ENCODE measurements at regions not wholly inside any gene's neighbourhood (a gene's known extent, or its start where the extent isn't known, plus 50 kb on each side); places are given as distances from the start of the nearest gene placed in this dataset.

DNA sequence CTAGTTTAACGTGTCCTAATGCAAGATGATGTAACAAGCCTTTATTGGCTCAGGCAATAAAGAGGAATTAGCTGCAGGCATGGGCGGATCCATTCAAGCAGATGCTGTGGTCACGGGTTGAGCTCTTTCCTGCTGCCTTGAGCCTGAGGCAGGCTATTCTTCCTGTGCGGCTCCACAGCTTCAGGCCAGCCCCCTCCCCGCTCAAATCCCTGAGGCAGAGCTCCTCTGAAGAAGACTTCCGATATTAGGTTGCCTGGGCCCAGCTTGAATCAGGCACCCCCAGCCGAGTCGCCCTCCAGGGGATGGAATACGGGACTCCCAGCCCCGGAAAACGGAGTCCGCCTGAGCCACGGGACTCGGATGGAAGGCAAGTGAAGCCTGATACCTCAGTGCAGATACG lies 95.0 kb upstream of the RUFY1 start:
- no peak for DNase-seq (ENCODE audit: low spot score)
- Histone ChIP-seq H3K4me3 (no peak overlapping the region), H3K36me3 (no peaks in the 10 kb centered on the region), H3K27me3 (no peaks in the 10 kb centered on the region), H3K27ac (no peak overlapping the region), H3K4me1 (no peaks in the 10 kb centered on the region), H3K9me3 (no peaks in the 10 kb centered on the region)
- TF ChIP-seq, protein P1, sequence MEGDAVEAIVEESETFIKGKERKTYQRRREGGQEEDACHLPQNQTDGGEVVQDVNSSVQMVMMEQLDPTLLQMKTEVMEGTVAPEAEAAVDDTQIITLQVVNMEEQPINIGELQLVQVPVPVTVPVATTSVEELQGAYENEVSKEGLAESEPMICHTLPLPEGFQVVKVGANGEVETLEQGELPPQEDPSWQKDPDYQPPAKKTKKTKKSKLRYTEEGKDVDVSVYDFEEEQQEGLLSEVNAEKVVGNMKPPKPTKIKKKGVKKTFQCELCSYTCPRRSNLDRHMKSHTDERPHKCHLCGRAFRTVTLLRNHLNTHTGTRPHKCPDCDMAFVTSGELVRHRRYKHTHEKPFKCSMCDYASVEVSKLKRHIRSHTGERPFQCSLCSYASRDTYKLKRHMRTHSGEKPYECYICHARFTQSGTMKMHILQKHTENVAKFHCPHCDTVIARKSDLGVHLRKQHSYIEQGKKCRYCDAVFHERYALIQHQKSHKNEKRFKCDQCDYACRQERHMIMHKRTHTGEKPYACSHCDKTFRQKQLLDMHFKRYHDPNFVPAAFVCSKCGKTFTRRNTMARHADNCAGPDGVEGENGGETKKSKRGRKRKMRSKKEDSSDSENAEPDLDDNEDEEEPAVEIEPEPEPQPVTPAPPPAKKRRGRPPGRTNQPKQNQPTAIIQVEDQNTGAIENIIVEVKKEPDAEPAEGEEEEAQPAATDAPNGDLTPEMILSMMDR (IDR thresholded peaks at IDR 0.05): no peak

DNA sequence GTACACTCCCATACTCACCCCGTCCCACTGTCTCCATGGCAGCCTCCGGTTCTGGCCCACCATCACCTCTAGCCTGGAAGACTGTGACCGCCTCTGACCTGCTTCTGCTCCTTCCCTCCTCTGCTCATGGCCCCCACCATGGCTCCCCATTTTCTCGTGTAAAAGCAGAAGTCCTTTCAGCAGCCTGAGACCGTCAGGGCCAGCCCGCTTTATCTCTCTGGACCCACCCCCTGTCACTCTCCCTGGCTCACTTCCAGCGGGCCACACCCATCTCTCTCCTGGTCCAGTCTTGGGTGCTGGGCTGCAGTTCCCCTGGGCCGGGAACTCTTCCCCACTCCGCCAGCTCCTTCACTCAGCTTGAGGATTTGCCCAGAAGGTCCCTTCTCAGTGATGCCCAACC lies 96.0 kb upstream of the RUFY1 start:
- no peak for DNase-seq (ENCODE audit: low spot score)
- no peak overlapping the region for H3K4me3 ChIP-seq
- H3K4me1 ChIP-seq: no peaks in the 10 kb centered on the region
- no peak overlapping the region for H3K27ac ChIP-seq
- TF ChIP-seq, protein P1 (IDR thresholded peaks at IDR 0.05): no peak
- no peaks in the 10 kb centered on the region for H3K36me3 ChIP-seq
- H3K9me3 ChIP-seq: no peaks in the 10 kb centered on the region
- H3K27me3 ChIP-seq: no peaks in the 10 kb centered on the region

DNA sequence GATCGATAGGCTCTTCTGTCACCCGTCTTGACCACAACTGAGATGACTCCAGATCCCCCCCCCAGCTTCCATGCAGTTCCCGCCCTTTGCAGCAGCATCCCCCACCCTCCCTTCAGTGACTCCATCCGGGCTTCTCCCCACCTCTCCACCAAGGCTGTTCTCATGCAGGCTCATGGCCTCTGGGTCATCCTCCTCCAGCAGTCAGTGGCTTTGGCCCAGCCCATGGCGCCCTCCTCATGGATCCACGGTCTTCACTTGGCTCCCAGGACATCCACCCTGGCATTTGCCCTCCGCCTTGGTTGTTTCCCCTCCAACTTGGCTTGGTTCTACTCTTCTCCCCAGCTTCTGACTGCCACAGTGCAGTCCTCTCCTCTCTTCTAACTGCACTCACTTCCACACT lies 96.7 kb upstream of the RUFY1 start:
- no peaks in the 10 kb centered on the region for H3K9me3 ChIP-seq
- H3K27ac ChIP-seq: no peak overlapping the region
- TF ChIP-seq, protein P1 (IDR thresholded peaks at IDR 0.05): no peak
- H3K36me3 ChIP-seq: no peaks in the 10 kb centered on the region
- H3K27me3 ChIP-seq: no peaks in the 10 kb centered on the region
- DNase-seq (ENCODE audit: low spot score): no peak
- no peak overlapping the region for H3K4me3 ChIP-seq
- no peaks in the 10 kb centered on the region for H3K4me1 ChIP-seq

DNA sequence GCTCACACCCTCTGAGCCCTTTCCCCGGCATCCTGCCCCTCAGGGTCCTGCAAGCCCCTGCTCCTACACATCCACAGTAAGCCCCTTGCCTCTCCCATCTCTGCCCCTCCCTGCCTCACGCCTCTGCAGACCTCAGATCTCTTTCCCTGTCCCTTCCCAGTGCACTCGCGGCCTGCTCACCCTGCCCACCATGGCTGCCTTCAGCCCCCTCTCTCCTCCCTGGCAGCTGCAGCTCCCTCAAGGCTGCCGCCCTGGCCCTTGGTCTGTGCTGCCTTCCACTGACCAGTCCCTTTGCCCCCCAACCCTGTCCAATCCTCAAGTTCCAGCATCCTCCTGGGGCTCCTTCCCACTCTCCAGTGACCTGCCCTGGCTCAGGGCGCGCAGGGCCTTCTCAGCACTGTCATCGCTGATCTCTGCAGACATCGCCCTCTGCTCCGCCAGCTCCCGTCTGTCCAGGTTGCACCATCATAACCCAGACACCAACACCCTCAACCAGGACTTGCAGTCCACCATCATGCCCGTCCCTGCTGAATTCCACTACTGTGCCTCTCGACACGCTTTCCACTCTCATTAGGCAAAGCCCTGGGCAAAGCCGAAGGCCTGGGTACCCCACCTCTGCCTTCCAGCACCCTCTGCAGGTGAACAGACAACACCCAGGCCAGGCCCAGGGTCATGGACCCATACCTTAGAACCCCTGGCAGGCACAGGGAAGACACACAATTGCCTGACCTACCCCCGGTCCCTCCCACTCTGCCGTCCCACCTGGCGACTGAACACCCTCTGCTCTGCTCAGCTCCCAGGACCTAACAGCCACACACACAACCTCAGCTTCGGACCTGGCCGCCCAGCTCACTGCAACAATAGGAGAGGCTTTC lies 97.8 kb upstream of the RUFY1 start:
- no peaks in the 10 kb centered on the region for H3K9me3 ChIP-seq
- TF ChIP-seq, protein P1 (IDR thresholded peaks at IDR 0.05): no peak
- H3K27ac ChIP-seq: no peak overlapping the region
- H3K27me3 ChIP-seq: no peaks in the 10 kb centered on the region
- no peaks in the 10 kb centered on the region for H3K36me3 ChIP-seq
- DNase-seq (ENCODE audit: low spot score): no peak
- no peaks in the 10 kb centered on the region for H3K4me1 ChIP-seq
- H3K4me3 ChIP-seq: no peak overlapping the region

DNA sequence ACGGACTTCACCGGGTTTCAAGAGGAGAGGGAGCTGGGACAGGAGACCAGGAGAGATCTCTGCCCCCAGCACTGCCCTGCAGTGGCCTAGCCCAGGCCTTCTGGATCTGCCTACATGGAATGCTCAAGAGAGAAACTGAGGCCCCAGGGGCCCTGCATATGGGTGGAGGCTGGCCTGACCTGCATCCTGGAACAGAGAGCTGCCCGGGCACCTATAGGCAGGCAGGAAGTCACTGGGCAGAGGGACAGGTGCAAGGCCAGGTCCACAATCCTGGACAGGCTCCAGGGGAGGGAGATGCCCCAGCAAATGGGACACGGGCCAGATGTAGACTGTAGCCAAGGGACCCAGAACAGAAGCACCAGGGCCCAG lies 98.5 kb upstream of the RUFY1 start:
- Histone ChIP-seq H3K9me3 (no peaks in the 10 kb centered on the region), H3K27ac (no peak overlapping the region), H3K4me1 (no peaks in the 10 kb centered on the region), H3K27me3 (no peaks in the 10 kb centered on the region), H3K36me3 (no peaks in the 10 kb centered on the region), H3K4me3 (no peak overlapping the region)
- TF ChIP-seq, protein P1 (IDR thresholded peaks at IDR 0.05): no peak
- DNase-seq (ENCODE audit: low spot score): no peak
